Activated effector memory CD4-positive, alpha-beta T cell treated with anti-CD3 and anti-CD28 coated beads, Interleukin-2, amount 50 U/mL, for 16 hours (primary cell): ENCODE measurements at regions not wholly inside any gene's neighbourhood (a gene's known extent, or its start where the extent isn't known, plus 50 kb on each side); places are given as distances from the start of the nearest gene placed in this dataset.
"Not testable (repeated sequence)": the region's sequence is repeated elsewhere in the genome, so short reads cannot be mapped to it uniquely, and the experiment has no call there.

Experiments used
- DNase-seq: peaks from one replicate; pipeline ENCODE4 v3.0.0-alpha.2; 2020

- DNase-seq, result no peak
These were observed 1220.2 kb upstream of the ACVR2A start for GRCh38 chr2:146624430-146625160.

- DNase-seq, result no peak
These were observed 1221.1 kb upstream of the ACVR2A start for GRCh38 chr2:146623771-146624170.

GRCh38 chr2:146621656-146622055, 1223.2 kb upstream of the ACVR2A start:
- DNase-seq, result no peak

GRCh38 chr2:146615778-146616177, 1229.1 kb upstream of the ACVR2A start:
- DNase-seq, result no peak

- no peak for DNase-seq
These were observed 1236.3 kb upstream of the ACVR2A start for GRCh38 chr2:146608490-146608889.

- no peak for DNase-seq
These were observed 1240.3 kb upstream of the ACVR2A start for GRCh38 chr2:146604521-146604920.

- DNase-seq, result no peak
These were observed 1242.0 kb upstream of the ACVR2A start for GRCh38 chr2:146602856-146603255.

- no peak for DNase-seq
These were observed 1242.4 kb upstream of the ACVR2A start for GRCh38 chr2:146602383-146602782.

- no peak for DNase-seq
These were observed 1246.0 kb upstream of the ACVR2A start for GRCh38 chr2:146598791-146599190.

- no peak for DNase-seq
These were observed 1247.5 kb upstream of the ACVR2A start for GRCh38 chr2:146597291-146597690.

GRCh38 chr2:146591908-146592307, 1252.9 kb upstream of the ACVR2A start:
- no peak for DNase-seq

GRCh38 chr2:146587291-146587713, 1257.5 kb upstream of the ACVR2A start:
- DNase-seq, result no peak

- DNase-seq, result no peak
These were observed 1260.5 kb upstream of the ACVR2A start for GRCh38 chr2:146584316-146584715.

- DNase-seq, result no peak
These were observed 1265.5 kb upstream of the ACVR2A start for GRCh38 chr2:146579147-146579930.

- no peak for DNase-seq
These were observed 1268.3 kb upstream of the ACVR2A start for GRCh38 chr2:146576339-146577111.

- no peak for DNase-seq
These were observed 1272.2 kb upstream of the ACVR2A start for GRCh38 chr2:146572598-146572997.

- DNase-seq, result no peak
These were observed 1282.8 kb upstream of the ACVR2A start for GRCh38 chr2:146561996-146562395.

GRCh38 chr2:146547236-146547635, 1297.6 kb upstream of the ACVR2A start:
- DNase-seq, result no peak

GRCh38 chr2:146544701-146545100, 1300.1 kb upstream of the ACVR2A start:
- DNase-seq, result no peak

GRCh38 chr2:146541896-146542295, 1302.9 kb upstream of the ACVR2A start:
- no peak for DNase-seq

- DNase-seq, result no peak
These were observed 1304.4 kb upstream of the ACVR2A start for GRCh38 chr2:146540271-146540932.

- not testable (repeated sequence) for DNase-seq
These were observed 1305.1 kb upstream of the ACVR2A start for GRCh38 chr2:146539739-146540138.

- no peak for DNase-seq
These were observed 1307.4 kb upstream of the ACVR2A start for GRCh38 chr2:146537477-146537876.
